Activated CD4-positive, alpha-beta T cell treated with anti-CD3 and anti-CD28 coated beads, Interleukin-2, amount 10 ng/mL, durations not matched to agents 24 days and 14 days (primary cell): ENCODE measurements at regions not wholly inside any gene's neighbourhood (a gene's known extent, or its start where the extent isn't known, plus 50 kb on each side); places are given as distances from the start of the nearest gene placed in this dataset.

Source experiments
- DNase-seq: peaks from one replicate; pipeline ENCODE4 v3.0.0; 2022
- H3K27ac Mint-ChIP-seq: one replicate; pipeline ENCODE4 v1.8.0; 2022; ENCODE audit warnings: mild to moderate bottlenecking, mixed read lengths
- H3K27me3 Mint-ChIP-seq: one replicate; pipeline ENCODE4 v1.8.0; 2022; ENCODE audit warnings: mixed read lengths
- H3K36me3 Mint-ChIP-seq: one replicate; pipeline ENCODE4 v1.8.0; 2022; ENCODE audit warnings: low read depth, mild to moderate bottlenecking, mixed read lengths
- H3K4me1 Mint-ChIP-seq: one replicate; pipeline ENCODE4 v1.8.0; 2021; ENCODE audit warnings: mixed read lengths
- H3K4me3 Mint-ChIP-seq: one replicate; pipeline ENCODE4 v1.8.0; 2022; ENCODE audit warnings: mild to moderate bottlenecking, moderate library complexity, mixed read lengths
- H3K9me3 Mint-ChIP-seq: one replicate; pipeline ENCODE4 v1.8.0; 2021; ENCODE audit warnings: mixed read lengths
- intact Hi-C: fragments of 100-400 bp; cut with micrococcal nuclease; formaldehyde crosslinking; loops from one replicate; pipeline ENCODE4 v1.15.1; 2023

DNA sequence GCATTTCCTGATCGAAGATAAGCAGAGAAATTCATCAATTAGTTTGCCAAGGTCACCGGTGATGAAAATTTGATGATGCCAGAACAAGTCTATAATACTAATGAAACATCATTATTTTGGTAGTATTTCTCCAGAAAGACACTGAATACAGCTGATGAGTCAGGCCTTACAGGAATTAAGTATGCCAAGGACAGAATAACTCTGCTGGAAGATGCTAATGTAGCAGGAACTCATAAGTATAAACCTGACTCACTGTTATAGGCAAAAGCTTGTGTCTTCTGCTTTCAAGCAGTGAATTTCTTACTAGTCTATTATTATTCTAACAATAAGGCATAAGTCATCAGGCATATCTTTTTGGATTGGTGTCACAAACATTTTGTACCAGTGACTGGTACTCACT, 1825.1 kb upstream of the IGFBP7 start:
- no peaks in the 10 kb centered on the region for H3K27me3 Mint-ChIP-seq
- H3K4me1 Mint-ChIP-seq, result no peaks in the 10 kb centered on the region
- H3K27ac Mint-ChIP-seq, result no peak overlapping the region
- DNase-seq, result no peak
- H3K4me3 Mint-ChIP-seq, result no peak overlapping the region
- H3K36me3 Mint-ChIP-seq, result no peaks in the 10 kb centered on the region
- intact Hi-C loops, result no loop called here
- H3K9me3 Mint-ChIP-seq, result peaks cover 8% of the 10 kb centered on the region

DNA sequence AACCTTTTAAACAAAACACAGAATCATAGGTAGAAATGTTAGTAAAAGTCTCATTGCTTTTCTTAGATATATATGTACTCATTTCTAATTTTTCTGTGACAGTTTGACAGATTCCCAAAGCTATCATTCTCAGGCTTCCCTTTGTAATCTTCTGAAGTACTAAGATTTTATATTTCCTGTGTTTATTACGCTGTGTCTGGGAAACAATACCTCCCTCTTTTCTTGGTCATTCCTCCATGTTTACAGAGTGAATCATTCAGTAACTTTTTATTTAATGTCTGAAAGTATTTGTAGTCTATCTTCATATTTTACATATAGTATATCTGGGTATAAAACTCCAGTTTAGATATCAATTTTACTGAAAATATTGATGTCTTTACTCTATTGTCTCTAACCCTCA, 1826.3 kb upstream of the IGFBP7 start:
- Mint-ChIP-seq H3K4me1 (no peaks in the 10 kb centered on the region), H3K36me3 (no peaks in the 10 kb centered on the region), H3K9me3 (peaks cover 4% of the 10 kb centered on the region), H3K4me3 (no peak overlapping the region), H3K27ac (no peak overlapping the region), H3K27me3 (no peaks in the 10 kb centered on the region)
- DNase-seq, result no peak
- intact Hi-C loops, result no loop called here

DNA sequence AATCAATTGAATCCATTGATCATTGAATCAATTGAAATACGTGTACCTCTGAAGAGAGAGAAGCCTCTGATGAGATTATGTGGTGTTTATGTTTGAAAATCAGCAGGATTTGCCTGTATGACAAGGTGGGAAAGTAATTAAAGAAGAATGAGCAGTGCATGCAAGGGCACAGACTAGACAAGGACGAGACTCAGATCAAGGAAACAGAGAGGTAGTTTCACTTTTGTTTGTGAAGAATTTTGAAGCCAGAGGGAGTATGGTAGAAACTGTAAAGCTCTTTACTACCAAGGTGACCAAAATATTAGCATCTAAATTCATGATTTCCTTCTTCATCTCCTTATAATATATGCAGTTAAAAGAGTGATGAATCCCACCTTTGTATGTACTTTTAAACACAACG, 1830.0 kb upstream of the IGFBP7 start:
- no peak for DNase-seq
- intact Hi-C loops, result no loop called here
- Mint-ChIP-seq H3K27ac (no peak overlapping the region), H3K36me3 (no peaks in the 10 kb centered on the region), H3K4me1 (no peaks in the 10 kb centered on the region), H3K27me3 (no peaks in the 10 kb centered on the region), H3K4me3 (no peak overlapping the region), H3K9me3 (peaks cover 3% of the 10 kb centered on the region)

DNA sequence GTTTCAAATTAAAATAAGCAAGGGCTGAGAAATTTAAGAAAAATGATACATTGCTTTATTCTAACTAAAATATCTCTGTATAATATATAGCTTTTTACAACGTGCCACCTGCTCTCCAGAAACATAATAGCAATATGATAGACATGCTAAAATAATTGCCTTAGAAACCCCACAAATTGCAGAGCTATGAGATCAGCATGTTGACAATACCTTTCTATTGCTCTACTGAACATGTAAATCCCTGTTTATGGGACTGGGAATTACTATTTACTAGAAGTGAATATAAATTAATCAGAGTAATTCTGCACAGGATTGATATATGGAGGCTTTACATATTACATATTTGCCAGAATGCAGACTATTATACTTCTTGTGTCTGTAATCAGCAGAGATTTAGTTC, 1831.1 kb upstream of the IGFBP7 start:
- no peak for DNase-seq
- Mint-ChIP-seq H3K4me3 (no peak overlapping the region), H3K27me3 (no peaks in the 10 kb centered on the region), H3K27ac (no peak overlapping the region), H3K4me1 (no peaks in the 10 kb centered on the region), H3K36me3 (no peaks in the 10 kb centered on the region), H3K9me3 (peaks cover 3% of the 10 kb centered on the region)
- intact Hi-C loops, result no loop called here

DNA sequence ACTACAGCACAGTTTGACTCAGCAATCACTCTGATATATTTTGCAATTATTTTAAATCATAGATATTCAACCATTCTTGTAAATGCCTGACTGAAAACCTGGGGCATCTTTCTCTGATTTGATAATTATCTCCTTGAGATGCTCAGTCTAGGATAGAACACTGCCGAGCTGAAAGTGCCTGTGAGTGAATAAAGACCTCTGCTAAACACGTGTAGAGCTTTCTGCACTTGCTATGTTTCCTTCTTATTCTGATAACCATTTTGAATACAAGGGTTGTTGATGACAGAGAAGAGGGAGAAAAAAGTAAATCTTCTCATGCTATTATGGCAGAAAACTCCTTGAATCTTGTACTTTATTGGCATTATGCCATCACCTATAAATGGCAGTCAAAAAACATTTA, 1843.4 kb upstream of the IGFBP7 start:
- Mint-ChIP-seq H3K27me3 (no peaks in the 10 kb centered on the region), H3K36me3 (no peaks in the 10 kb centered on the region), H3K4me3 (no peak overlapping the region), H3K9me3 (peaks cover 3% of the 10 kb centered on the region), H3K27ac (no peak overlapping the region), H3K4me1 (no peaks in the 10 kb centered on the region)
- no peak for DNase-seq
- intact Hi-C loops, result no loop called here

DNA sequence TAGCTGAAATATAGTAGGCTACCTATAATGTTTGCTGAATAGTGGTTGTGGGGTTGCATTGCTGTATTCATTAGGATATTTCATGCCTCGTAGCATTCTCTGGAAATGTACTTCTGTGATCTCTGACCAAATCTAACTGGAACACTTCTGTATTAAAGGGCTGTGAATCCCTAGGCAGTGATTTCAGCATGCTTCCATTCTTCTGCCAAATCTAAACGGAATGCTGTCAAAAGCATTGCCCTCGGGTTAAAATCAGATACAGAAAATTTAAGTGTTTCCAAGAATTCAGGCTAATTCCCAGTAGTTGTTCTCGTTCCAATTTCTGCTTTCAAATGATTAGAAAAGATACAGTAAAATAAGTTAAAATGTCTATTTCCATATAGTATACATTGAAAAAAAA, 1847.5 kb upstream of the IGFBP7 start:
- no peak for DNase-seq
- no peak overlapping the region for H3K27ac Mint-ChIP-seq

GRCh38 chr4:58961283-58961682, 1851.1 kb upstream of the IGFBP7 start:
- intact Hi-C loops, result no loop called here
- Mint-ChIP-seq H3K27me3 (no peaks in the 10 kb centered on the region), H3K36me3 (no peaks in the 10 kb centered on the region), H3K27ac (no peak overlapping the region), H3K4me3 (no peak overlapping the region), H3K4me1 (no peaks in the 10 kb centered on the region), H3K9me3 (no peaks in the 10 kb centered on the region)
- no peak for DNase-seq

More for the DNA sequence above, 1847.5 kb upstream of the IGFBP7 start:
- no peaks in the 10 kb centered on the region for H3K27me3 Mint-ChIP-seq
- H3K36me3 Mint-ChIP-seq, result no peaks in the 10 kb centered on the region
- no peaks in the 10 kb centered on the region for H3K9me3 Mint-ChIP-seq
- intact Hi-C loops, result no loop called here
- H3K4me1 Mint-ChIP-seq, result no peaks in the 10 kb centered on the region
- H3K4me3 Mint-ChIP-seq, result no peak overlapping the region

GRCh38 chr4:58961925-58962324, 1851.7 kb upstream of the IGFBP7 start:
- Mint-ChIP-seq H3K4me1 (no peaks in the 10 kb centered on the region), H3K27me3 (no peaks in the 10 kb centered on the region), H3K27ac (no peak overlapping the region), H3K36me3 (no peaks in the 10 kb centered on the region), H3K4me3 (no peak overlapping the region), H3K9me3 (no peaks in the 10 kb centered on the region)
- DNase-seq, result no peak
- intact Hi-C loops, result no loop called here

- Mint-ChIP-seq H3K4me1 (no peaks in the 10 kb centered on the region), H3K36me3 (no peaks in the 10 kb centered on the region), H3K9me3 (no peaks in the 10 kb centered on the region), H3K4me3 (no peak overlapping the region), H3K27me3 (no peaks in the 10 kb centered on the region), H3K27ac (no peak overlapping the region)
- intact Hi-C loops, result no loop called here
- no peak for DNase-seq
These were observed 1852.2 kb upstream of the IGFBP7 start for GRCh38 chr4:58962424-58962823.

DNA sequence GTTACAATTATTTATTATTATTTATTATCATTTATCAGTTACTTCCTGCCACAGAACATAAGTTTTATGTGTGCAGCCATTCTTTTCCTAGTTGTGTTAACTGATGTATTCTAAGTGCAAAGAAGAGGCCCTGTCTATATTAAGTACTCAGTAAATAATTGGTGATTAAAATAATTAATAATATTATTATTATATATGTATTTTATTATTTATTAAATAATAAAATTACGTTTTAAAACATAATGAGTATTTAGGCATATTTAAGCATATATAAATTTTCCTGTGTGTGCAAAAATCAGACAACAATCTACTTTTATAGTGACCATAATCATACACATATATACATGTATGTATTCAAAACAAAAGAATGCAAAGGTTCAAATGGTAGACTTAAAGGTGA, 1871.6 kb upstream of the IGFBP7 start:
- Mint-ChIP-seq H3K4me3 (no peak overlapping the region), H3K27ac (no peak overlapping the region), H3K9me3 (no peaks in the 10 kb centered on the region), H3K36me3 (no peaks in the 10 kb centered on the region), H3K27me3 (no peaks in the 10 kb centered on the region), H3K4me1 (no peaks in the 10 kb centered on the region)
- DNase-seq, result no peak
- intact Hi-C loops, result no loop called here

DNA sequence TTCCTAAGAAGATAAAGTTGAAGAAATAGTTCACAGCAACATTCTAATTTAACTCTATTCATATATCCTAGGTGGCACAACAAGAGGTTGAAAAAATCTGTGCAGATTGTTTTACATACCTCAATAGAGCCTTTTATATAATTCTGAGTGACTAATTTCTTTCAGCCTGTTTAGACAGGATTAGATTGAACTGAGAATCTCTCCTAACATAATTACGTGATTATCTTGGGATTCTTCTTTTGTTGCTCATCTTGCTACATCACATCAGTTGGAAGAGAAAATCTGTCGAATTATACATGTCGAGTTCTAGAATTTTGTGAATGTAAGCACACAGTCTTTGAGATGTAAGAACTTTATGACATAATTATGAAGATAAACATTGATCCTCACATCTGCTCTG, 1873.7 kb upstream of the IGFBP7 start:
- DNase-seq, result no peak
- no peaks in the 10 kb centered on the region for H3K36me3 Mint-ChIP-seq
- no peaks in the 10 kb centered on the region for H3K4me1 Mint-ChIP-seq
- no peaks in the 10 kb centered on the region for H3K27me3 Mint-ChIP-seq
- no peak overlapping the region for H3K4me3 Mint-ChIP-seq
- intact Hi-C loops, result no loop called here
- peaks cover under 1% of the 10 kb centered on the region for H3K9me3 Mint-ChIP-seq
- H3K27ac Mint-ChIP-seq, result no peak overlapping the region

DNA sequence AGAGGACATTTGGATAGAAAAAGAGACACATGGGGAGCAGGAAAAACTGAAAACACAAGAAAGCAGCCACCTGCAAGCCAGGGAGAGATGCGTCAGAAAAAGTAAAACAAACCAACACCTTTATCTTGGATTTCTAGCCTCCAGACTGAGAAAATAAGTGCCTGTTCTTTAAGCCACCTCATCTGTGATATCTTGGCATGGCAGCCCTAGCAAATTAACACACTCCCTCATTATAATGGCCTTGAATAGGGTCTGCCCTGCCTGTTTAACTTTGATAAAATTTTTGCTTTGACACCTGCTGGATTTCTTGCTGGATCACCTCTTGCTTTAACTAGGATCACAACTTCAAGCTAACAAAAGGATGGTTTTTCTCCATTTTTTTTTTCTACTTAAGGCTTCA, 1892.0 kb upstream of the IGFBP7 start:
- Mint-ChIP-seq H3K4me1 (no peaks in the 10 kb centered on the region), H3K4me3 (no peak overlapping the region), H3K27ac (no peak overlapping the region), H3K27me3 (no peaks in the 10 kb centered on the region), H3K9me3 (peaks cover 13% of the 10 kb centered on the region), H3K36me3 (no peaks in the 10 kb centered on the region)
- intact Hi-C loops, result no loop called here
- no peak for DNase-seq

DNA sequence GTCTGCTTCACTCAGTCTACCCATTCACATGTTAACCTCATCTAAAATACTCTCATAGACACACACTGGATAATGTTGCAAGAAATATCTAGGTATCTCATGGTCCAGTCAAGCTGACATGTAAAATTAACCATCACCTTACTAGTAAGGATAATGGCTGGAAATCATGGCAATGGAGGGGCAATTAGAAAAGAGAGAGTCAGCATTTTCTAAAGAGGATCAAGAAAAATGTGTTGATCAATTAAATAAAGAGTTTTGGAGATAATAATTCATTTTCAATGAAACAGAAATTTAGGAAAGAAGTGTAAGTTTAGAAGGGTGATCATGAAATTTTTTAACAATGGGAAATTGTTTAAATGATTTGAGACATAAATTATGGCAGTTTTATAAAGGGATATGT, 1914.1 kb upstream of the IGFBP7 start:
- intact Hi-C loops, result no loop called here
- Mint-ChIP-seq H3K4me3 (no peak overlapping the region), H3K9me3 (peaks cover 5% of the 10 kb centered on the region), H3K27me3 (no peaks in the 10 kb centered on the region), H3K27ac (no peak overlapping the region), H3K36me3 (no peaks in the 10 kb centered on the region), H3K4me1 (no peaks in the 10 kb centered on the region)
- no peak for DNase-seq

- intact Hi-C loops, result no loop called here
- H3K36me3 Mint-ChIP-seq, result no peaks in the 10 kb centered on the region
- H3K27ac Mint-ChIP-seq, result no peak overlapping the region
- H3K4me1 Mint-ChIP-seq, result no peaks in the 10 kb centered on the region
- no peak for DNase-seq
- H3K9me3 Mint-ChIP-seq, result peaks cover 2% of the 10 kb centered on the region
- no peaks in the 10 kb centered on the region for H3K27me3 Mint-ChIP-seq
- no peak overlapping the region for H3K4me3 Mint-ChIP-seq
These were observed 1927.6 kb upstream of the IGFBP7 start for GRCh38 chr4:59037812-59038211.

DNA sequence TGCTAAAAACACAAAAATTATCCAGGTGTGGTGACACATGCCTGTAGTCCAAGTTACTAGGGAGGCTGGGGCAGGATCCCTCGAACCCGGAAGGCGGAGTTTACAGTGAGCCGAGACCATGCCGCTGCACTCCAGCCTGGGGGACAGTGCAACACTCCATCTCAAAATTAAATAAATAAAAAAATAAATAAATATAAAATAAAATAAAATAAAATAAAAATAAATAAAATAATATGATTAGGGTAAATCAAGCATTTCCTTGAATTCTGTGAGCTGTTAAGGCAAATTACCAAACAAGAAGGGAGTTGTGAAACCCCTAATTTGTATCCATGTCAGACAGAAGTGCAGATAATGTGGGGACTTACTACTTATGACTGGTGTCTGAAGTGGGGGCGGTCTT, 1928.9 kb upstream of the IGFBP7 start:
- Mint-ChIP-seq H3K27me3 (no peaks in the 10 kb centered on the region), H3K36me3 (no peaks in the 10 kb centered on the region), H3K4me1 (no peaks in the 10 kb centered on the region), H3K27ac (no peak overlapping the region), H3K9me3 (no peaks in the 10 kb centered on the region), H3K4me3 (no peak overlapping the region)
- intact Hi-C loops, result no loop called here
- DNase-seq, result no peak
